A549 (cell line): ENCODE measurements at regions not wholly inside any gene's neighbourhood (a gene's known extent, or its start where the extent isn't known, plus 50 kb on each side); places are given as distances from the start of the nearest gene placed in this dataset.

Source experiments
- ATAC-seq, 2 experiments: fragments of 200-7000 bp in 1 of 2; fragments of >200 bp in 1 of 2; cut with Nextera tagmentation in 1 of 2; cut with Tn5 transposase in 1 of 2; 3 replicates each; pipeline versions ENCODE4 v1.8.0 to v1.9.1; 2018 to 2020; ENCODE audit warnings: mild to moderate bottlenecking in 1 of 2, moderate library complexity in 1 of 2
- CTCF ChIA-PET: fragments of 300-600 bp; sonication (Branson Sonifier 250); formaldehyde crosslinking; extraction: SDS; loops from one replicate; lab custom pipeline; 2021; ENCODE audit warnings: antibody characterized with exemption, inconsistent platforms; lab: Yijun Ruan, JAX
- POLR2A ChIA-PET: fragments of 350-600 bp; formaldehyde crosslinking; extraction: SDS; loops from one replicate; lab custom pipeline; 2021; ENCODE audit warnings: antibody characterized with exemption, inconsistent platforms; lab: Yijun Ruan, JAX
- DNase-seq, 2 experiments: peaks; one replicate each; pipeline versions ENCODE4 v3.0.0 to v3.0.0-alpha.2; 2011 to 2016; ENCODE audit warnings: low read depth in 1 of 2, low spot score in 1 of 2
- FAIRE-seq: peaks from 2 replicates; lab custom pipeline; 2011; peaks lifted over from hg19 to GRCh38; lab: Jason Lieb, UNC
- H3K27ac ChIP-seq, 2 experiments: fragments of >200 bp; sonication (Bioruptor Twin); formaldehyde crosslinking; 3 replicates each; pipeline ENCODE4 v1.5.1; 2016 to 2017
- H3K4me1 ChIP-seq: fragments of >200 bp; sonication (Bioruptor Twin); formaldehyde crosslinking; 3 replicates; pipeline ENCODE4 v1.6.1; 2016
- H3K4me2 ChIP-seq: fragments of >200 bp; sonication (Bioruptor Twin); formaldehyde crosslinking; 3 replicates; pipeline ENCODE4 v1.6.1; 2016
- H3K4me3 ChIP-seq: fragments of >200 bp; sonication (Bioruptor Twin); formaldehyde crosslinking; 3 replicates; pipeline ENCODE4 v1.5.1; 2016
- H3K9me3 ChIP-seq: fragments of >200 bp; sonication (Bioruptor Twin); formaldehyde crosslinking; 3 replicates; pipeline ENCODE4 v1.6.1; 2016
- BHLHE40 ChIP-seq: IDR thresholded peaks from 2 replicates; pipeline ENCODE4 v1.6.1; 2012; ENCODE audit warnings: low read depth, low read length, inconsistent platforms
- CBX8 ChIP-seq: fragments of 200-600 bp; sonication (generic); IDR thresholded peaks from 2 replicates; pipeline ENCODE4 v1.6.1; 2016
- CEBPB ChIP-seq, 2 experiments: fragments of >200 bp in 1 of 2; sonication (Bioruptor Twin) in 1 of 2; formaldehyde crosslinking in 1 of 2; IDR thresholded peaks; 2 replicates each; pipeline ENCODE4 v1.6.1; 2012 to 2016
- CHD2 ChIP-seq: fragments of 150-350 bp; IDR thresholded peaks from 2 replicates; pipeline ENCODE4 v1.6.1; 2014; ENCODE audit warnings: low read length; ENCODE audit not compliant: partially characterized antibody
- CHD4 ChIP-seq: fragments of 200-600 bp; sonication (generic); IDR thresholded peaks from 2 replicates; pipeline ENCODE4 v1.6.1; 2016; ENCODE audit warnings: antibody characterized with exemption, mild to moderate bottlenecking, borderline replicate concordance
- EHF ChIP-seq: fragments of 250-450 bp; sonication (Bioruptor Pico); IDR thresholded peaks from 2 replicates; pipeline ENCODE4 v1.5.0; 2020; ENCODE audit warnings: mild to moderate bottlenecking
- EP300 ChIP-seq, 2 experiments: fragments of >200 bp; sonication (Bioruptor Twin); formaldehyde crosslinking; IDR thresholded peaks; 2 replicates in 1 of 2; 3 replicates in 1 of 2; pipeline ENCODE4 v1.6.1; 2016 to 2017
- ESRRA ChIP-seq: fragments of 150-350 bp; IDR thresholded peaks from 2 replicates; pipeline ENCODE4 v1.6.1; 2014; ENCODE audit warnings: mild to moderate bottlenecking, low read length, borderline replicate concordance
- FOSL2 ChIP-seq, 2 experiments: fragments of 450-650 bp in 1 of 2; fragments of >200 bp in 1 of 2; sonication (Bioruptor Twin) in 1 of 2; formaldehyde crosslinking; IDR thresholded peaks; 2 replicates each; pipeline versions ENCODE4 v1.5.0 to v1.6.1; 2016 to 2020; ENCODE audit warnings: mild to moderate bottlenecking in 1 of 2, moderate library complexity in 1 of 2
- GATA3 ChIP-seq: IDR thresholded peaks from 2 replicates; pipeline ENCODE4 v1.6.1; 2012; ENCODE audit warnings: borderline replicate concordance
- HDAC2 ChIP-seq: fragments of 200-600 bp; sonication (generic); IDR thresholded peaks from 2 replicates; pipeline ENCODE4 v1.6.1; 2016
- HEYL ChIP-seq: fragments of 250-450 bp; sonication (Bioruptor Pico); IDR thresholded peaks from 2 replicates; pipeline ENCODE4 v1.8.0; 2021; ENCODE audit warnings: mild to moderate bottlenecking, moderate library complexity
- JUN ChIP-seq, 2 experiments: fragments of >200 bp; sonication (Bioruptor Twin); formaldehyde crosslinking; IDR thresholded peaks; 2 replicates in 1 of 2; 3 replicates in 1 of 2; pipeline ENCODE4 v1.6.1; 2016 to 2017
- MAZ ChIP-seq: fragments of 150-350 bp; IDR thresholded peaks from 2 replicates; pipeline ENCODE4 v1.6.1; 2014; ENCODE audit warnings: antibody characterized with exemption, low read depth, low read length, borderline replicate concordance
- MYC ChIP-seq: IDR thresholded peaks from 2 replicates; pipeline ENCODE4 v1.6.1; 2012; ENCODE audit warnings: mild to moderate bottlenecking, inconsistent platforms, low read length, improper control_type of control experiment, borderline replicate concordance
- NFE2L2 ChIP-seq: fragments of 150-350 bp; conservative IDR thresholded peaks from 2 replicates; pipeline ENCODE4 v1.6.1; 2014; ENCODE audit warnings: low read length
- NPAS2 ChIP-seq: fragments of 250-450 bp; sonication (Bioruptor Pico); IDR thresholded peaks from 2 replicates; pipeline ENCODE4 v1.8.0; 2022; ENCODE audit warnings: mild to moderate bottlenecking, moderate library complexity, borderline replicate concordance
- NR3C1 ChIP-seq: fragments of >200 bp; sonication (Bioruptor Twin); formaldehyde crosslinking; IDR thresholded peaks from 3 replicates; pipeline ENCODE4 v1.6.1; 2017
- PHF8 ChIP-seq: fragments of 200-600 bp; sonication (generic); IDR thresholded peaks from 2 replicates; pipeline ENCODE4 v1.6.1; 2016; ENCODE audit warnings: low read depth, mild to moderate bottlenecking, antibody characterized with exemption, moderate library complexity, borderline replicate concordance
- RAD21 ChIP-seq, 2 experiments: fragments of >200 bp in 1 of 2; sonication (Bioruptor Twin) in 1 of 2; formaldehyde crosslinking in 1 of 2; IDR thresholded peaks in 1 of 2; conservative IDR thresholded peaks in 1 of 2; 2 replicates in 1 of 2; 3 replicates in 1 of 2; pipeline ENCODE4 v1.6.1; 2012 to 2018; ENCODE audit warnings: inconsistent platforms in 1 of 2
- RCOR1 ChIP-seq: fragments of 150-350 bp; IDR thresholded peaks from 2 replicates; pipeline ENCODE4 v1.6.1; 2014; ENCODE audit warnings: antibody characterized with exemption, low read length, low read depth
- RFX5 ChIP-seq: fragments of 450-650 bp; IDR thresholded peaks from 2 replicates; pipeline ENCODE4 v1.7.1; 2014; ENCODE audit warnings: antibody characterized with exemption, mild to moderate bottlenecking, moderate library complexity
- SMC3 ChIP-seq: fragments of >200 bp; sonication (Bioruptor Twin); formaldehyde crosslinking; IDR thresholded peaks from 3 replicates; pipeline ENCODE4 v1.6.1; 2018; ENCODE audit warnings: inconsistent platforms
- SREBF2 ChIP-seq: fragments of 450-650 bp; IDR thresholded peaks from 2 replicates; pipeline ENCODE4 v1.6.1; 2014; ENCODE audit warnings: mild to moderate bottlenecking, moderate library complexity
- ZC3H11A ChIP-seq: fragments of 450-650 bp; IDR thresholded peaks from 2 replicates; pipeline ENCODE4 v1.6.1; 2014; ENCODE audit warnings: antibody characterized with exemption, mild to moderate bottlenecking
- ZFP36 ChIP-seq: fragments of 450-650 bp; IDR thresholded peaks from 2 replicates; pipeline ENCODE4 v1.6.1; 2014; ENCODE audit warnings: borderline replicate concordance; ENCODE audit not compliant: partially characterized antibody
- ZSCAN20 ChIP-seq: fragments of 250-450 bp; sonication (Bioruptor Pico); IDR thresholded peaks from 2 replicates; pipeline ENCODE4 v1.8.0; 2022; ENCODE audit warnings: mild to moderate bottlenecking, moderate library complexity
- WGBS: methylation state at CpG from one replicate; pipeline ENCODE4 v1.1.6; 2017; ENCODE audit errors: missing lambda C conversion rate; 5-methylcytosine and 5-hydroxymethylcytosine counted together
- TF ChIP-seq, protein P1 (sequence below): fragments of >200 bp; sonication (Bioruptor Twin); formaldehyde crosslinking; IDR thresholded peaks from 2 replicates; pipeline ENCODE4 v1.6.1; 2016
- TF ChIP-seq, protein P2 (sequence below): fragments of 250-450 bp; sonication (Bioruptor Pico); IDR thresholded peaks from 2 replicates; pipeline ENCODE4 v1.5.0; 2020; ENCODE audit warnings: low read depth, mild to moderate bottlenecking, moderate library complexity
- TF ChIP-seq, protein P3 (sequence below): IDR thresholded peaks from 2 replicates; pipeline ENCODE4 v1.6.1; 2012
- TF ChIP-seq, protein P4 (sequence below): fragments of >200 bp; sonication (Bioruptor Twin); formaldehyde crosslinking; IDR thresholded peaks from 3 replicates; pipeline ENCODE4 v1.6.1; 2016
- TF ChIP-seq, protein P5 (sequence below): fragments of 450-650 bp; IDR thresholded peaks from 2 replicates; pipeline ENCODE4 v1.6.1; 2014; ENCODE audit warnings: antibody characterized with exemption

DNA sequence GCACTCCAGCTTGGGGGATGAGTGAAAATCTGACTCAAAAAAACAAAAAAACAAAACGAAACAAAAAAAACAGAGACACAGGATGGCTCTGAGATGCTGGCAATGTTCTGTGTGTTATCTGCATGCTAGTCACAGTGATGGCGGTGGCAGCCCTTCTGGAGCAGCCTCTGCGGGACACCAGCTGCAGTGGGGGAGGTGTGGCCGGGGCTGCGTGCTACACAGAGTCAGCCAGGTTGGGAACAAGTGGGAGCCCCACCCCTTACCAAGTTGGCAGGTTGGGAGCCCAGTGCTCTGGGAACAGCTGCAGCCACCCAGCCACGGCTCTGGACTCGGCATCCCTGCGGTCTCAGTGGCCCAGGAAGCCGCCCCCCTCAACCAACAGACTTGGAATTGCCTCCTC is 206.5 kb upstream of the ZFP42 start:
- H3K4me2 ChIP-seq: no peak overlapping the region
- POLR2A ChIA-PET: no interaction called here
- FAIRE-seq (no peak), ATAC-seq (no peak), DNase-seq (no peak)
- CTCF ChIA-PET: no interaction called here
- H3K4me1 ChIP-seq: no peaks in the 10 kb centered on the region
- H3K9me3 ChIP-seq: no peaks in the 10 kb centered on the region
- no peak overlapping the region for H3K4me3 ChIP-seq
- no peak overlapping the region for H3K27ac ChIP-seq
- 68% methylated on average over 5 of the region's 9 CpGs for WGBS
- no peak for TF ChIP-seq MAZ
- TF ChIP-seq, protein P1, sequence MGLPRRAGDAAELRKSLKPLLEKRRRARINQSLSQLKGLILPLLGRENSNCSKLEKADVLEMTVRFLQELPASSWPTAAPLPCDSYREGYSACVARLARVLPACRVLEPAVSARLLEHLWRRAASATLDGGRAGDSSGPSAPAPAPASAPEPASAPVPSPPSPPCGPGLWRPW: no peak
- TF ChIP-seq CBX8: no peak
- TF ChIP-seq EHF (CRISPR knock-in tag): no peak
- TF ChIP-seq GATA3: no peak
- TF ChIP-seq, protein P2, sequence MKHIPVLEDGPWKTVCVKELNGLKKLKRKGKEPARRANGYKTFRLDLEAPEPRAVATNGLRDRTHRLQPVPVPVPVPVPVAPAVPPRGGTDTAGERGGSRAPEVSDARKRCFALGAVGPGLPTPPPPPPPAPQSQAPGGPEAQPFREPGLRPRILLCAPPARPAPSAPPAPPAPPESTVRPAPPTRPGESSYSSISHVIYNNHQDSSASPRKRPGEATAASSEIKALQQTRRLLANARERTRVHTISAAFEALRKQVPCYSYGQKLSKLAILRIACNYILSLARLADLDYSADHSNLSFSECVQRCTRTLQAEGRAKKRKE (CRISPR knock-in tag): no peak
- TF ChIP-seq, protein P3, sequence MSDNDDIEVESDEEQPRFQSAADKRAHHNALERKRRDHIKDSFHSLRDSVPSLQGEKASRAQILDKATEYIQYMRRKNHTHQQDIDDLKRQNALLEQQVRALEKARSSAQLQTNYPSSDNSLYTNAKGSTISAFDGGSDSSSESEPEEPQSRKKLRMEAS: no peak
- TF ChIP-seq, all 56 proteins: peak for 0

DNA sequence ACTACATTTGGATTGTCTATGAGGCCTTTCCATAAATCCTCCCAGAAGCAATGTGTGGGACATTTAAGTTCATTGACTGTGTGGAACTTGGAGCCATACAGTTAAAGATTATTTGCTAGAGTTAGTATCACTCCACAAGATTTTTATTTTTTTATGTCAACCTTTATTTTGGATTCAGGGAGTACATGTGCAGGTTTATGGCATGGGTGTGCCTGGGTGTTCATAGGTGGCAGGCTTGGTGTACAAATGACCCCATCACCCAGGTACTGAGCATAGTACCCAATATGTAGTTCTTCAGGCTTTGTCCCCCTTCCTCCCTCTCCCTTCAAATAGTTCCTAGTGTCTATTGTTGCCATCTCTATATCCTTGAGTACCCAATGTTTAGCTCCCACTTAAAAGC is 199.8 kb upstream of the ZFP42 start:
- FAIRE-seq (no peak), ATAC-seq (no peak)
- CTCF ChIA-PET: no interaction called here

DNA sequence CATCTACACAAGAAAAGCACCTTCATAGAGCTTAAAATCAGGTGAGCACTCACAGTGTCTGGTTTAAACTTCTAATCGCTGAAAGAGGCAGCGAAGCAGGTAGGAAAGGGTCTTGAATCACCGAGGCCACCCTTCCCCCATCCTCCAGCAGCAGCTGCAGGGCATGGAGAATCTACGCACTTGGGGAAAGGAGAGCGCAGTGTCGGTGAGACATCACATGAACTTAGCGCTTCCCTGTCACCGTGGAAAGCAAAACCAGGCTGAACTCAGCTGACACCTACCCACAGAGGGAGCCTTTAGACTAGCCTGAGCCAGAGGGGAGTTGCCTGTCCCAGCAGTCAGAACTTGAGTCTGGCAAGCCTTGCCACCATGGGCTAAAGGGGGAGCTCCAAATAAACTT is 197.2 kb upstream of the ZFP42 start:
- no peak for TF ChIP-seq CEBPB (IDR thresholded peaks at IDR 0.05)
- TF ChIP-seq PHF8: no peak
- no peak for TF ChIP-seq RCOR1
- TF ChIP-seq EHF (CRISPR knock-in tag): no peak
- TF ChIP-seq EP300 (IDR thresholded peaks at IDR 0.05): no peak
- TF ChIP-seq NPAS2 (CRISPR knock-in tag): no peak
- TF ChIP-seq JUN (IDR thresholded peaks at IDR 0.05): no peak
- TF ChIP-seq ZFP36: no peak
- no peak for TF ChIP-seq BHLHE40
- TF ChIP-seq MYC: no peak
- no peak for TF ChIP-seq ESRRA
- no peak for TF ChIP-seq ZSCAN20 (CRISPR knock-in tag)

More for the DNA sequence above, 199.8 kb upstream of the ZFP42 start:
- Histone ChIP-seq H3K9me3 (no peaks in the 10 kb centered on the region), H3K4me2 (no peak overlapping the region), H3K4me1 (no peaks in the 10 kb centered on the region), H3K27ac (no peak overlapping the region), H3K4me3 (no peak overlapping the region)
- DNase-seq: no peak
- POLR2A ChIA-PET: no interaction called here
- TF ChIP-seq NFE2L2 (no peak), HEYL (CRISPR knock-in tag) (no peak), SMC3 (no peak), NR3C1 (no peak), SREBF2 (no peak), HDAC2 (no peak), CHD2 (no peak), FOSL2 (IDR thresholded peaks at IDR 0.05) (no peak), FOSL2 (CRISPR knock-in tag; IDR thresholded peaks at IDR 0.05) (no peak), RAD21 (conservative IDR thresholded peaks at IDR 0.05 in 1 of 2, IDR thresholded peaks at IDR 0.05 in 1 of 2) (no peak), ZFP36 (no peak), ZC3H11A (no peak), CBX8 (no peak), CHD4 (no peak), GATA3 (no peak), RFX5 (no peak)
- TF ChIP-seq, protein P4, sequence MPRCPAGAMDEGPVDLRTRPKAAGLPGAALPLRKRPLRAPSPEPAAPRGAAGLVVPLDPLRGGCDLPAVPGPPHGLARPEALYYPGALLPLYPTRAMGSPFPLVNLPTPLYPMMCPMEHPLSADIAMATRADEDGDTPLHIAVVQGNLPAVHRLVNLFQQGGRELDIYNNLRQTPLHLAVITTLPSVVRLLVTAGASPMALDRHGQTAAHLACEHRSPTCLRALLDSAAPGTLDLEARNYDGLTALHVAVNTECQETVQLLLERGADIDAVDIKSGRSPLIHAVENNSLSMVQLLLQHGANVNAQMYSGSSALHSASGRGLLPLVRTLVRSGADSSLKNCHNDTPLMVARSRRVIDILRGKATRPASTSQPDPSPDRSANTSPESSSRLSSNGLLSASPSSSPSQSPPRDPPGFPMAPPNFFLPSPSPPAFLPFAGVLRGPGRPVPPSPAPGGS: no peak
- TF ChIP-seq, protein P5, sequence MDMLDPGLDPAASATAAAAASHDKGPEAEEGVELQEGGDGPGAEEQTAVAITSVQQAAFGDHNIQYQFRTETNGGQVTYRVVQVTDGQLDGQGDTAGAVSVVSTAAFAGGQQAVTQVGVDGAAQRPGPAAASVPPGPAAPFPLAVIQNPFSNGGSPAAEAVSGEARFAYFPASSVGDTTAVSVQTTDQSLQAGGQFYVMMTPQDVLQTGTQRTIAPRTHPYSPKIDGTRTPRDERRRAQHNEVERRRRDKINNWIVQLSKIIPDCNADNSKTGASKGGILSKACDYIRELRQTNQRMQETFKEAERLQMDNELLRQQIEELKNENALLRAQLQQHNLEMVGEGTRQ: no peak
- TF ChIP-seq, protein P1: no peak
- TF ChIP-seq, protein P2 (CRISPR knock-in tag): no peak
- TF ChIP-seq, all 56 proteins: peak for 0

More for the DNA sequence above, 197.2 kb upstream of the ZFP42 start:
- FAIRE-seq (no peak), ATAC-seq (no peak), DNase-seq (no peak)
- Histone ChIP-seq H3K4me1 (no peaks in the 10 kb centered on the region), H3K4me2 (no peak overlapping the region), H3K27ac (no peak overlapping the region), H3K9me3 (no peaks in the 10 kb centered on the region), H3K4me3 (no peak overlapping the region)
- ChIA-PET CTCF (interaction anchor here (0.7 kb wide), 1 partner anchor 187 kb away, joined by 3 read pairs; no protein-coding TSS in a partner anchor), POLR2A (no interaction called here)
- WGBS: 80% methylated on average over 8 of the region's 8 CpGs
